ENCODE measurements at regions not wholly inside any gene's neighbourhood (a gene's known extent, or its start where the extent isn't known, plus 50 kb on each side); places are given as distances from the start of the nearest gene placed in this dataset.

- Mint-ChIP-seq H3K4me1 (ENCODE audit: low read depth, unreplicated experiment) (peaks cover 5% of the 10 kb centered on the region), H3K36me3 (ENCODE audit: unreplicated experiment) (no peaks in the 10 kb centered on the region), H3K27ac (ENCODE audit: unreplicated experiment) (no peak overlapping the region), H3K9me3 (ENCODE audit: unreplicated experiment) (no peaks in the 10 kb centered on the region), H3K27me3 (ENCODE audit: unreplicated experiment) (no peaks in the 10 kb centered on the region), H3K4me3 (ENCODE audit: unreplicated experiment) (no peak overlapping the region)
- DNase-seq = no peak
- no peak for TF ChIP-seq CTCF (IDR thresholded peaks at IDR 0.05; ENCODE audit: partially characterized antibody, unreplicated experiment)
Observed at GRCh38 chr4:58166490-58166889, 1056.3 kb upstream of the IGFBP7 start.

- Mint-ChIP-seq H3K27me3 (ENCODE audit: unreplicated experiment) (no peaks in the 10 kb centered on the region), H3K36me3 (ENCODE audit: unreplicated experiment) (no peaks in the 10 kb centered on the region), H3K27ac (ENCODE audit: unreplicated experiment) (no peak overlapping the region), H3K9me3 (ENCODE audit: unreplicated experiment) (no peaks in the 10 kb centered on the region), H3K4me1 (ENCODE audit: low read depth, unreplicated experiment) (peaks cover 5% of the 10 kb centered on the region), H3K4me3 (ENCODE audit: unreplicated experiment) (no peak overlapping the region)
- no peak for TF ChIP-seq CTCF (IDR thresholded peaks at IDR 0.05; ENCODE audit: partially characterized antibody, unreplicated experiment)
- no peak for DNase-seq
Observed at GRCh38 chr4:58163156-58163555, 1053.0 kb upstream of the IGFBP7 start.

- no peak for TF ChIP-seq CTCF (IDR thresholded peaks at IDR 0.05; ENCODE audit: partially characterized antibody, unreplicated experiment)
- DNase-seq = no peak
- Mint-ChIP-seq H3K4me1 (ENCODE audit: low read depth, unreplicated experiment) (peaks cover 8% of the 10 kb centered on the region), H3K27ac (ENCODE audit: unreplicated experiment) (no peak overlapping the region), H3K4me3 (ENCODE audit: unreplicated experiment) (no peak overlapping the region), H3K36me3 (ENCODE audit: unreplicated experiment) (peaks cover 5% of the 10 kb centered on the region), H3K9me3 (ENCODE audit: unreplicated experiment) (peaks cover 2% of the 10 kb centered on the region), H3K27me3 (ENCODE audit: unreplicated experiment) (no peaks in the 10 kb centered on the region)
Observed at GRCh38 chr4:58149404-58150085, 1039.4 kb upstream of the IGFBP7 start.

GRCh38 chr4:58144721-58145120 lies 1034.5 kb upstream of the IGFBP7 start:
- H3K9me3 Mint-ChIP-seq (ENCODE audit: unreplicated experiment) = peaks cover 2% of the 10 kb centered on the region
- no peak overlapping the region for H3K4me3 Mint-ChIP-seq (ENCODE audit: unreplicated experiment)
- H3K27me3 Mint-ChIP-seq (ENCODE audit: unreplicated experiment) = no peaks in the 10 kb centered on the region
- peak; percentile 18 for DNase-seq
- no peaks in the 10 kb centered on the region for H3K36me3 Mint-ChIP-seq (ENCODE audit: unreplicated experiment)
- peaks cover 13% of the 10 kb centered on the region for H3K4me1 Mint-ChIP-seq (ENCODE audit: low read depth, unreplicated experiment)
- TF ChIP-seq CTCF (IDR thresholded peaks at IDR 0.05; ENCODE audit: partially characterized antibody, unreplicated experiment) = no peak
- peak overlapping the region; percentile 20 for H3K27ac Mint-ChIP-seq (ENCODE audit: unreplicated experiment)

GRCh38 chr4:58138786-58139668 lies 1028.8 kb upstream of the IGFBP7 start:
- no peaks in the 10 kb centered on the region for H3K27me3 Mint-ChIP-seq (ENCODE audit: unreplicated experiment)
- no peak for TF ChIP-seq CTCF (IDR thresholded peaks at IDR 0.05; ENCODE audit: partially characterized antibody, unreplicated experiment)
- DNase-seq = no peak
- no peaks in the 10 kb centered on the region for H3K36me3 Mint-ChIP-seq (ENCODE audit: unreplicated experiment)
- H3K9me3 Mint-ChIP-seq (ENCODE audit: unreplicated experiment) = no peaks in the 10 kb centered on the region
- H3K27ac Mint-ChIP-seq (ENCODE audit: unreplicated experiment) = peak overlapping the region; percentile 57
- peaks cover 15% of the 10 kb centered on the region for H3K4me1 Mint-ChIP-seq (ENCODE audit: low read depth, unreplicated experiment)
- H3K4me3 Mint-ChIP-seq (ENCODE audit: unreplicated experiment) = peak overlapping the region; percentile 39
